ENCODE measurements at regions not wholly inside any gene's neighbourhood (a gene's known extent, or its start where the extent isn't known, plus 50 kb on each side); places are given as distances from the start of the nearest gene placed in this dataset.

DNA sequence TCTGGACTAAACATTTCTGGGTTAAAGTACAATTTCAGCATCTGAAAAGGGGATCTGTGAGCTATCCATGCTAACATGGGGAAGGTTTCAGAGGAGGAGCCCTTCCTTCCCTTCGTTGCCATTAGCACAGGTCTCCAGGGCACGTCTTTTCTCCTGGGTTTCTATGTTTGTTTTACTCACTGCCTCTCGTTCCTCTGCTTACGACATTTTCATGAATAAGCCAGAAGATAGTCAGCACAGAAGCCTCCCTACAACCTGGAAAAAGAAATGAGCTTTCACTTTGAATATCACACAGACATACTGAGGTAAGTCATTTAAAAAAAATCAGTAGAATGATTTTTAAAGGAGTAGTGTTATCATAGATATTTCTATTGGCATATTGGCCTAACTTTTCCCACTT lies 117.2 kb upstream of the KCNMB2 start:
- DNase-seq (ENCODE audit: low read depth) = no peak
- no peak overlapping the region for H3K4me3 ChIP-seq (ENCODE audit: low read depth, low read length)
- TF ChIP-seq MYC (IDR thresholded peaks at IDR 0.05; ENCODE audit: low read depth, low read length) (no peak), POLR2A (IDR thresholded peaks at IDR 0.05; ENCODE audit: extremely low read depth, insufficient read length) (no peak)
- TF ChIP-seq, protein P1, sequence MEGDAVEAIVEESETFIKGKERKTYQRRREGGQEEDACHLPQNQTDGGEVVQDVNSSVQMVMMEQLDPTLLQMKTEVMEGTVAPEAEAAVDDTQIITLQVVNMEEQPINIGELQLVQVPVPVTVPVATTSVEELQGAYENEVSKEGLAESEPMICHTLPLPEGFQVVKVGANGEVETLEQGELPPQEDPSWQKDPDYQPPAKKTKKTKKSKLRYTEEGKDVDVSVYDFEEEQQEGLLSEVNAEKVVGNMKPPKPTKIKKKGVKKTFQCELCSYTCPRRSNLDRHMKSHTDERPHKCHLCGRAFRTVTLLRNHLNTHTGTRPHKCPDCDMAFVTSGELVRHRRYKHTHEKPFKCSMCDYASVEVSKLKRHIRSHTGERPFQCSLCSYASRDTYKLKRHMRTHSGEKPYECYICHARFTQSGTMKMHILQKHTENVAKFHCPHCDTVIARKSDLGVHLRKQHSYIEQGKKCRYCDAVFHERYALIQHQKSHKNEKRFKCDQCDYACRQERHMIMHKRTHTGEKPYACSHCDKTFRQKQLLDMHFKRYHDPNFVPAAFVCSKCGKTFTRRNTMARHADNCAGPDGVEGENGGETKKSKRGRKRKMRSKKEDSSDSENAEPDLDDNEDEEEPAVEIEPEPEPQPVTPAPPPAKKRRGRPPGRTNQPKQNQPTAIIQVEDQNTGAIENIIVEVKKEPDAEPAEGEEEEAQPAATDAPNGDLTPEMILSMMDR (IDR thresholded peaks at IDR 0.05; ENCODE audit: low read depth, low read length) = no peak
- TF ChIP-seq, protein P2, sequence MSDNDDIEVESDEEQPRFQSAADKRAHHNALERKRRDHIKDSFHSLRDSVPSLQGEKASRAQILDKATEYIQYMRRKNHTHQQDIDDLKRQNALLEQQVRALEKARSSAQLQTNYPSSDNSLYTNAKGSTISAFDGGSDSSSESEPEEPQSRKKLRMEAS (IDR thresholded peaks at IDR 0.05; ENCODE audit: low read depth, low read length) = no peak

- no peak overlapping the region for H3K4me3 ChIP-seq (ENCODE audit: low read depth, low read length)
- no peak for DNase-seq (ENCODE audit: low read depth)
- no peak for TF ChIP-seq POLR2A (IDR thresholded peaks at IDR 0.05; ENCODE audit: extremely low read depth, insufficient read length)
- TF ChIP-seq MYC (IDR thresholded peaks at IDR 0.05; ENCODE audit: low read depth, low read length) = no peak
- TF ChIP-seq, protein P2 (IDR thresholded peaks at IDR 0.05; ENCODE audit: low read depth, low read length) = no peak
- TF ChIP-seq, protein P1 (IDR thresholded peaks at IDR 0.05; ENCODE audit: low read depth, low read length) = no peak
These were observed 116.2 kb upstream of the KCNMB2 start for GRCh38 chr3:178420033-178420432.

- TF ChIP-seq, protein P1 (IDR thresholded peaks at IDR 0.05; ENCODE audit: low read depth, low read length) = no peak
- TF ChIP-seq, protein P2 (IDR thresholded peaks at IDR 0.05; ENCODE audit: low read depth, low read length) = no peak
- TF ChIP-seq POLR2A (IDR thresholded peaks at IDR 0.05; ENCODE audit: extremely low read depth, insufficient read length) (no peak), MYC (IDR thresholded peaks at IDR 0.05; ENCODE audit: low read depth, low read length) (no peak)
- H3K4me3 ChIP-seq (ENCODE audit: low read depth, low read length) = no peak overlapping the region
- DNase-seq (ENCODE audit: low read depth) = no peak
These were observed 115.2 kb upstream of the KCNMB2 start for GRCh38 chr3:178421069-178421468.

- H3K4me3 ChIP-seq (ENCODE audit: low read depth, low read length) = no peak overlapping the region
These were observed 113.8 kb upstream of the KCNMB2 start for GRCh38 chr3:178422406-178422805.

DNA sequence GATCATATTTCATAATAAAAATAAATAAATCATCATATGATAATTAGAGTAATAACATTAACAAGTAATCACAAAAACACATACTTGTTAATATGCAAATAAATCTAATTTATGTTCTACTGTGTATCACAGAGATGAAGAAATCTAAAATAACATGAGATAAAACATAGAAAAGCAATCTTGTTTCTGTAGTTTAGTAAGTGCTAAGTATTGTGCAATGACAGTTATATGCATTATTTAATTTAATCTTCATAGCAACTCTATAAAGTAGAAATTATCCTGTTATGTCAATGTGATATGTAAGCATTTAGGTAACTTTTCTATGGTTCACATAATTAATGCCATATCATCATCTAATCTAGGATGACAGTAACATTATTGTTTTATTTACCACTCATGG lies 108.2 kb upstream of the KCNMB2 start:
- TF ChIP-seq, protein P1 (IDR thresholded peaks at IDR 0.05; ENCODE audit: low read depth, low read length) = no peak
- TF ChIP-seq MYC (IDR thresholded peaks at IDR 0.05; ENCODE audit: low read depth, low read length) = no peak
- TF ChIP-seq POLR2A (IDR thresholded peaks at IDR 0.05; ENCODE audit: extremely low read depth, insufficient read length) = no peak
- TF ChIP-seq, protein P2 (IDR thresholded peaks at IDR 0.05; ENCODE audit: low read depth, low read length) = no peak
- no peak for DNase-seq (ENCODE audit: low read depth)
- no peak overlapping the region for H3K4me3 ChIP-seq (ENCODE audit: low read depth, low read length)

More at GRCh38 chr3:178422406-178422805, 113.8 kb upstream of the KCNMB2 start:
- DNase-seq (ENCODE audit: low read depth) = no peak
- TF ChIP-seq, protein P2 (IDR thresholded peaks at IDR 0.05; ENCODE audit: low read depth, low read length) = no peak
- no peak for TF ChIP-seq MYC (IDR thresholded peaks at IDR 0.05; ENCODE audit: low read depth, low read length)
- TF ChIP-seq POLR2A (IDR thresholded peaks at IDR 0.05; ENCODE audit: extremely low read depth, insufficient read length) = no peak
- TF ChIP-seq, protein P1 (IDR thresholded peaks at IDR 0.05; ENCODE audit: low read depth, low read length) = no peak
